ENCODE measurements at regions not wholly inside any gene's neighbourhood (a gene's known extent, or its start where the extent isn't known, plus 50 kb on each side); places are given as distances from the start of the nearest gene placed in this dataset.
A peak's percentile ranks its signal among the peaks of the same experiment; 100 is the strongest.

DNA sequence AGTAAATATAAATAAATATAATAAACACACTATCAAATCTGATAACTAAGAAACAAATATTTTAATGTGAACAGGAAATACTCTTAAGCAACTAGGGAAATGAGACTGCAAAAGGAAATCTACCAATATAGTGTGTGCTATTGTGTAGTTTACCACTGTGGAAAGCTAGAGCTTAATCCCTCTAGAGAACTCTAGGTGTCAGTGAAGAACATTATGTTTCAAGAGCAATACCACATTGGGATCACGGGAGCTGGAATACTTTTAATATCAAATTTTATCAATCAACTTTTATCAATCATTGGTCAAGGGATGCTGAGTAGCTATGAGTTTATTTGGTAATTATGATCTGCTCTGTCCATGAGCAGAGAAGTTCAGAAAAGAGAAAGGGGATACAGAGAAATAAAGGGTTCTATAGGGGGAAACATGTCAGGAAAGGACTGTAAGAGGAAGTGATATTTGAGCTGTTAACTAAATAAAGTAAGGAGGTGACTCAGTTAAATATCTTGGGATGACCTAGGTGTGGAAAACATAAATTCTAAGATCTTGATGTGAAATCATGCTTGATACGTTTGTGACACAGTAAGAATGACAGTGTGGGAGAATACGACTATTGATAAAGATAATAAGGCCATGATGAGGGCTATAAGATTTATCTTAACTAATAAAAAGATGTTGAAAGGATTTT is 762.2 kb upstream of the ALCAM start:
- in situ Hi-C loops (cut with HindIII; ENCODE audit: low pct_unique_long_range_greater_than_20kb, low sequenced_read_pairs) (no loop called here), intact Hi-C loops (cut with micrococcal nuclease; ENCODE audit: unreplicated experiment) (loop anchor here (5.0 kb wide), 1 partner anchor 763 kb away; the partner anchor contains the start of gene ALCAM)
- no peaks in the 10 kb centered on the region for H3K4me1 ChIP-seq (ENCODE audit: control insufficient read depth, insufficient read depth, low read length)
- POLR2A ChIA-PET, result interaction anchor here (0.6 kb wide), 1 partner anchor 1979 kb away, joined by 12 read pairs; no protein-coding TSS in a partner anchor
- no peaks in the 10 kb centered on the region for H3K36me3 ChIP-seq (ENCODE audit: control insufficient read depth, insufficient read depth, low read length)
- DNase-seq (ENCODE audit: low read depth, low spot score) (no peak), ATAC-seq (no peak)
- H3K9me3 ChIP-seq (ENCODE audit: control insufficient read depth, insufficient read depth, low read depth, low read length), result no peaks in the 10 kb centered on the region
- TF ChIP-seq POLR2AphosphoS5 (IDR thresholded peaks at IDR 0.05; ENCODE audit: low read depth, low read length) (no peak), CTCF (IDR thresholded peaks at IDR 0.05) (peak; percentile 14; the same call in 1 of the 2 replicates)
- BruUV-seq (replicated peaks), result no TSS peak
- H3K27me3 ChIP-seq (ENCODE audit: control insufficient read depth, insufficient read depth, low read length), result no peaks in the 10 kb centered on the region
- H3K4me3 ChIP-seq (ENCODE audit: low read depth in 2 of 2, low read length in 2 of 2), result no peak overlapping the region
- CTCF ChIA-PET, result no interaction called here
- no peak overlapping the region for H3K27ac ChIP-seq (ENCODE audit: low read length)

DNA sequence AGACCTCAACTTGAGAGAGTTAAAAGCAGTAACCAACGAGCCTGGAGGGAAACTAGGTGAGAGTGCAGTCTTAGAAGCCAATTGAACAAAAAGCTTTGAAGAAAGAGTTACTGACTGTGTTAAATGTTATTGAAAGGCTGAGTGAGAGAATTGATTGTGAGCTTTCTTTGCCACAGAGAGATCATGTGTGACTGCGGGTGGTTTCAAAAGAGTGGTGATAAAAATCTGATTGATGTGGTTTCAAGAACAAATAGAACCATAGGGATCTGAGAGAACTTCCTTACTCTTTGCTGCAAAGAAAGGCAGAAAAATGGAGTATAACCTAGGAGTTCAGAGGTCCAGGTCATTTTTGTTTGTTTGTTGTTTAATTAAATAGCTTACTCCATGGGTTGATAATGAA is 759.9 kb upstream of the ALCAM start:
- Histone ChIP-seq H3K4me1 (ENCODE audit: control insufficient read depth, insufficient read depth, low read length) (no peaks in the 10 kb centered on the region), H3K27me3 (ENCODE audit: control insufficient read depth, insufficient read depth, low read length) (no peaks in the 10 kb centered on the region), H3K9me3 (ENCODE audit: control insufficient read depth, insufficient read depth, low read depth, low read length) (no peaks in the 10 kb centered on the region), H3K36me3 (ENCODE audit: control insufficient read depth, insufficient read depth, low read length) (no peaks in the 10 kb centered on the region), H3K4me3 (ENCODE audit: low read depth in 2 of 2, low read length in 2 of 2) (no peak overlapping the region), H3K27ac (ENCODE audit: low read length) (no peak overlapping the region)
- BruUV-seq (replicated peaks), result no TSS peak
- ATAC-seq (no peak), DNase-seq (ENCODE audit: low read depth, low spot score) (no peak)
- ChIA-PET POLR2A (no interaction called here), CTCF (no interaction called here)
- TF ChIP-seq SIN3A (IDR thresholded peaks at IDR 0.05; ENCODE audit: borderline replicate concordance, insufficient read depth, low read depth, low read length), result no peak
- in situ Hi-C loops (cut with HindIII; ENCODE audit: low pct_unique_long_range_greater_than_20kb, low sequenced_read_pairs) (no loop called here), intact Hi-C loops (cut with micrococcal nuclease; ENCODE audit: unreplicated experiment) (no loop called here)

DNA sequence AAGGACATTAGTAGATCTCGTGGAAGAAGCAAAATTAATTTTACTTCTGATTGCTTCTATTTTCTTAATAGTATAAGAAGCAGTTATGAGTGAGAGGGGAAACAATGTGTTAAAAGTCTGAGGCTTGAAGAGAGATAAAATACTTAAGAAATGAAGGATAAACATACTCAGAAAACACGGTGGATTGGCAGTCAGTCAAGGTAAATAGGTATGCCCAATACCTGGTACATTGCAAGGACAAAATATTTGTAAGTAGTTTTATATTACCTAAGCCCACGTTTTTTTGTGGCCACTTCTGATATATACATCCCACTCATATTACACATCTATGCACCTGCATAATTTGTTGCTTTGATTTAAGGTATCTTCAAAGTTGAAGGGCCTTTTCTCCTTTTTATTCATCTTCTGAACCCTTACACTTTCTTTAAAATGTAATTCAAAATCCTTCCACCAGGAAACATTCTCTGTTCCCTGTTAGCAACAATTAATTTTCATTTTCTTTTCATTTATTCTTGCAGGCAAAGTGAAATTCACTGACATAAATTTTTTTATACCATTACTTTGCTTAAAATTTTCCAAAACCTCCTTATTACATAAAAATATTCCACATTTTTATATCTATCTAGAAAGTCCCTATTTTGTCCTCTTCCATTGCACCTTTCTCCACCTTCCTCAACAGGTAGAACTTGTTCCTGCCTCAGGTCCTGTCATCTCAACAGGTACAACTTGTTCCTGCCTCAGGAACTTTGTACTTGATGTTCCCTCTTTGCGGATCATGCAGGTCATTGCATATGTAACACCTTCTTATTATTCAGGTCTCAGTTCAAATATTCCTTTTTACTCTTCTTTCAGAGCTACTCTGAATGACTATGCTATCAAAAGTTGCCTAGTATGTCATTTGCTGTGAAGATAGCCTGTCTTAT is 755.7 kb upstream of the ALCAM start:
- Histone ChIP-seq H3K36me3 (ENCODE audit: control insufficient read depth, insufficient read depth, low read length) (no peaks in the 10 kb centered on the region), H3K27me3 (ENCODE audit: control insufficient read depth, insufficient read depth, low read length) (no peaks in the 10 kb centered on the region), H3K4me3 (ENCODE audit: low read depth in 2 of 2, low read length in 2 of 2) (no peak overlapping the region), H3K27ac (ENCODE audit: low read length) (no peak overlapping the region), H3K9me3 (ENCODE audit: control insufficient read depth, insufficient read depth, low read depth, low read length) (no peaks in the 10 kb centered on the region), H3K4me1 (ENCODE audit: control insufficient read depth, insufficient read depth, low read length) (no peaks in the 10 kb centered on the region)
- BruUV-seq (replicated peaks), result no TSS peak
- ChIA-PET POLR2A (no interaction called here), CTCF (no interaction called here)
- in situ Hi-C loops (cut with HindIII; ENCODE audit: low pct_unique_long_range_greater_than_20kb, low sequenced_read_pairs), result no loop called here
- intact Hi-C loops (cut with micrococcal nuclease; ENCODE audit: unreplicated experiment), result no loop called here
- ATAC-seq (no peak), DNase-seq (ENCODE audit: low read depth, low spot score) (no peak)
- no peak for TF ChIP-seq REST (IDR thresholded peaks at IDR 0.05; ENCODE audit: insufficient read depth in 1 of 2, low read depth in 2 of 2, low read length in 1 of 2)
- TF ChIP-seq CTCF (IDR thresholded peaks at IDR 0.05), result no peak; the same call in 1 of the 2 replicates
- TF ChIP-seq POLR2AphosphoS5 (IDR thresholded peaks at IDR 0.05; ENCODE audit: low read depth, low read length), result no peak
- no peak for TF ChIP-seq TCF7L2 (IDR thresholded peaks at IDR 0.05; ENCODE audit: low read depth, low read length)
- no peak for TF ChIP-seq SIN3A (IDR thresholded peaks at IDR 0.05; ENCODE audit: borderline replicate concordance, insufficient read depth, low read depth, low read length)
